ENCODE measurements at regions not wholly inside any gene's neighbourhood (a gene's known extent, or its start where the extent isn't known, plus 50 kb on each side); places are given as distances from the start of the nearest gene placed in this dataset.

GRCh38 chr16:7158481-7158880 is 174.2 kb upstream of the RBFOX1 start:
- Histone ChIP-seq H2AFZ (ENCODE audit: low read length) (no peak overlapping the region), H3K4me1 (ENCODE audit: insufficient read depth, low read length) (no peaks in the 10 kb centered on the region), H3K27me3 (ENCODE audit: control insufficient read depth in 1 of 2, insufficient read depth in 2 of 2, low read length in 2 of 2) (no peaks in the 10 kb centered on the region), H4K20me1 (ENCODE audit: insufficient read depth, low read length) (no peaks in the 10 kb centered on the region), H3K9ac (ENCODE audit: insufficient read depth, low read depth, low read length) (no peak overlapping the region), H3K27ac (ENCODE audit: extremely low read length, insufficient read depth, low read length) (no peak overlapping the region), H3K36me3 (replicated peaks in 1 of 2; ENCODE audit: control insufficient read depth in 1 of 2, insufficient read depth in 2 of 2, low read length in 2 of 2) (no peaks in the 10 kb centered on the region), H3K9me3 (ENCODE audit: low read length) (0 out of 2 replicates have a peak, but pooled peaks cover 4% of the 10 kb centered on the region), H3K4me3 (replicated peaks in 1 of 3; ENCODE audit: insufficient read depth in 1 of 3, low read depth in 2 of 3, low read length in 3 of 3) (no peak overlapping the region), H3K4me2 (ENCODE audit: low read depth, low read length) (no peak overlapping the region), H3K79me2 (ENCODE audit: insufficient read depth, low read length) (no peaks in the 10 kb centered on the region)
- ATAC-seq (no peak), DNase-seq (ENCODE audit: low spot score) (no peak), FAIRE-seq (no peak)
- CTCF ChIA-PET (ENCODE audit: low intra/inter-chr PET ratio, low total read pairs): no interaction called here
- intact Hi-C loops (cut with micrococcal nuclease; ENCODE audit: unreplicated experiment) (no loop called here), in situ Hi-C loops (cut with HindIII; ENCODE audit: extremely low pct_ligation_motif_present, low pct_unique_long_range_greater_than_20kb) (no loop called here)
- WGBS (ENCODE audit: low lambda C conversion rate): 63% methylated on average over 4 of the region's 4 CpGs
- BruUV-seq (replicated peaks): no TSS peak
- POLR2A ChIA-PET: no interaction called here
- TF ChIP-seq NFRKB (IDR thresholded peaks at IDR 0.05) (0 out of 2 replicates have a peak, but pooled peaks have one; percentile 19), NBN (conservative IDR thresholded peaks at IDR 0.05) (peak; percentile 77; the same call in 1 of the 2 replicates), JUNB (CRISPR knock-in tag; IDR thresholded peaks at IDR 0.05; ENCODE audit: borderline replicate concordance) (peak; percentile 38; the same call in 1 of the 2 replicates), POGZ (CRISPR knock-in tag; IDR thresholded peaks at IDR 0.05) (no peak), FOXP1 (IDR thresholded peaks at IDR 0.05) (peak; percentile 28; the same call in 1 of the 2 replicates), FOXP1 (CRISPR knock-in tag; IDR thresholded peaks at IDR 0.05) (no peak), MATR3 (CRISPR knock-in tag; IDR thresholded peaks at IDR 0.05) (no peak), MNT (IDR thresholded peaks at IDR 0.05) (peak; percentile 84), PHB2 (IDR thresholded peaks at IDR 0.05; ENCODE audit: partially characterized antibody) (peak; percentile 89), PLRG1 (conservative IDR thresholded peaks at IDR 0.05) (peak; percentile 61; the same call in 1 of the 2 replicates), TEAD2 (CRISPR knock-in tag; IDR thresholded peaks at IDR 0.05) (no peak), ARNT (IDR thresholded peaks at IDR 0.05) (0 out of 2 replicates have a peak, but pooled peaks have one; percentile 7), ZNF282 (IDR thresholded peaks at IDR 0.05; ENCODE audit: partially characterized antibody) (peak; percentile 49), RBFOX2 (IDR thresholded peaks at IDR 0.05; ENCODE audit: low read depth, low read length) (no peak)

Data from HepG2 (cell line).